ENCODE measurements at regions not wholly inside any gene's neighbourhood (a gene's known extent, or its start where the extent isn't known, plus 50 kb on each side); places are given as distances from the start of the nearest gene placed in this dataset.
A peak's percentile ranks its signal among the peaks of the same experiment; 100 is the strongest.

GRCh38 chr7:50184271-50184990 is 91.4 kb upstream of the ZPBP start:
- intact Hi-C loops (cut with DNase I) = no loop called here
- ATAC-seq (no peak), DNase-seq (ENCODE audit: missing footprints) (no peak)

GRCh38 chr7:50182759-50183158 is 89.7 kb upstream of the ZPBP start:
- intact Hi-C loops (cut with DNase I) = no loop called here
- DNase-seq (ENCODE audit: missing footprints) (no peak), ATAC-seq (peak; percentile 53)

- DNase-seq (ENCODE audit: missing footprints) (no peak), ATAC-seq (no peak)
- intact Hi-C loops (cut with DNase I) = no loop called here
These were observed 88.0 kb upstream of the ZPBP start for GRCh38 chr7:50181081-50181480.

GRCh38 chr7:50178166-50178565 is 85.1 kb upstream of the ZPBP start:
- ATAC-seq (no peak), DNase-seq (ENCODE audit: missing footprints) (no peak)
- intact Hi-C loops (cut with DNase I) = no loop called here

- ATAC-seq = no peak
- intact Hi-C loops (cut with DNase I) = no loop called here
- DNase-seq (ENCODE audit: missing footprints) = no peak
These were observed 81.9 kb upstream of the ZPBP start for GRCh38 chr7:50174948-50175347.

GRCh38 chr7:50166997-50167965 is 74.2 kb upstream of the ZPBP start:
- DNase-seq (ENCODE audit: missing footprints) (no peak), ATAC-seq (no peak)
- intact Hi-C loops (cut with DNase I) = no loop called here

- ATAC-seq = no peak
- no peak for DNase-seq (ENCODE audit: missing footprints)
- intact Hi-C loops (cut with DNase I) = no loop called here
These were observed 71.6 kb upstream of the ZPBP start for GRCh38 chr7:50164559-50165170.

GRCh38 chr7:50160206-50160605 is 67.2 kb upstream of the ZPBP start:
- DNase-seq (ENCODE audit: missing footprints) = no peak
- ATAC-seq = no peak
- intact Hi-C loops (cut with DNase I) = no loop called here

- no peak for ATAC-seq
- intact Hi-C loops (cut with DNase I) = no loop called here
These were observed 66.1 kb upstream of the ZPBP start for GRCh38 chr7:50159154-50159553.

GRCh38 chr7:50156706-50157105 is 63.7 kb upstream of the ZPBP start:
- intact Hi-C loops (cut with DNase I) = no loop called here
- no peak for ATAC-seq
- no peak for DNase-seq (ENCODE audit: missing footprints)

More at GRCh38 chr7:50159154-50159553, 66.1 kb upstream of the ZPBP start:
- DNase-seq (ENCODE audit: missing footprints) = no peak

- DNase-seq (ENCODE audit: missing footprints) = no peak
- intact Hi-C loops (cut with DNase I) = no loop called here
- no peak for ATAC-seq
These were observed 63.1 kb upstream of the ZPBP start for GRCh38 chr7:50156163-50156562.

GRCh38 chr7:50155755-50156154 is 62.7 kb upstream of the ZPBP start:
- ATAC-seq = no peak
- DNase-seq (ENCODE audit: missing footprints) = no peak
- intact Hi-C loops (cut with DNase I) = no loop called here

GRCh38 chr7:50153995-50154394 is 60.9 kb upstream of the ZPBP start:
- no peak for ATAC-seq
- intact Hi-C loops (cut with DNase I) = no loop called here
- DNase-seq (ENCODE audit: missing footprints) = no peak

- intact Hi-C loops (cut with DNase I) = no loop called here
- no peak for ATAC-seq
- DNase-seq (ENCODE audit: missing footprints) = no peak
These were observed 60.1 kb upstream of the ZPBP start for GRCh38 chr7:50153148-50153547.

- intact Hi-C loops (cut with DNase I) = no loop called here
- DNase-seq (ENCODE audit: missing footprints) (no peak), ATAC-seq (no peak)
These were observed 59.4 kb upstream of the ZPBP start for GRCh38 chr7:50152486-50152885.

- DNase-seq (ENCODE audit: missing footprints) (no peak), ATAC-seq (no peak)
- intact Hi-C loops (cut with DNase I) = no loop called here
These were observed 58.6 kb upstream of the ZPBP start for GRCh38 chr7:50151661-50152060.

- no peak for ATAC-seq
- DNase-seq (ENCODE audit: missing footprints) = no peak
- intact Hi-C loops (cut with DNase I) = no loop called here
These were observed 58.0 kb upstream of the ZPBP start for GRCh38 chr7:50151001-50151400.

GRCh38 chr7:50149369-50149768 is 56.3 kb upstream of the ZPBP start:
- no peak for ATAC-seq
- intact Hi-C loops (cut with DNase I) = no loop called here
- DNase-seq (ENCODE audit: missing footprints) = no peak

GRCh38 chr7:50147951-50148808 is 55.1 kb upstream of the ZPBP start:
- no peak for DNase-seq (ENCODE audit: missing footprints)
- no peak for ATAC-seq
- intact Hi-C loops (cut with DNase I) = no loop called here
